Astrocyte (in vitro differentiated cells and primary cell): ENCODE measurements at regions not wholly inside any gene's neighbourhood (a gene's known extent, or its start where the extent isn't known, plus 50 kb on each side); places are given as distances from the start of the nearest gene placed in this dataset.

Source experiments
- DNase-seq: peaks from one replicate; pipeline ENCODE4 v3.0.0-alpha.2; 2010; ENCODE audit warnings: low read depth
- FAIRE-seq: peaks from 2 replicates; lab custom pipeline; 2011; peaks lifted over from hg19 to GRCh38; lab: Jason Lieb, UNC
- H2AFZ ChIP-seq: 2 replicates; pipeline ENCODE4 v1.6.0; 2012; ENCODE audit warnings: low read depth, low read length, inconsistent platforms
- H3K27ac ChIP-seq: 2 replicates; pipeline ENCODE4 v1.5.1; 2011; ENCODE audit warnings: low read depth, low read length, inconsistent platforms
- H3K27me3 ChIP-seq: 2 replicates; pipeline ENCODE4 v1.6.0; 2011; ENCODE audit warnings: low read length, inconsistent platforms; ENCODE audit not compliant: insufficient read depth
- H3K36me3 ChIP-seq: 2 replicates; pipeline ENCODE4 v1.5.1; 2011; ENCODE audit warnings: low read length, inconsistent platforms; ENCODE audit not compliant: insufficient read depth
- H3K4me1 ChIP-seq: 2 replicates; pipeline ENCODE4 v1.5.1; 2011; ENCODE audit warnings: low read length, inconsistent platforms; ENCODE audit not compliant: insufficient read depth
- H3K4me2 ChIP-seq: 2 replicates; pipeline ENCODE4 v1.6.0; 2012; ENCODE audit warnings: low read length, inconsistent platforms
- H3K4me3 ChIP-seq: 2 replicates; pipeline ENCODE4 v1.5.1; 2011; ENCODE audit warnings: low read depth, mild to moderate bottlenecking, low read length, inconsistent platforms; ENCODE audit not compliant: insufficient read depth
- H3K79me2 ChIP-seq: 2 replicates; pipeline ENCODE4 v1.6.0; 2012; ENCODE audit warnings: mild to moderate bottlenecking, low read length, inconsistent platforms; ENCODE audit not compliant: insufficient read depth
- H3K9ac ChIP-seq: 2 replicates; pipeline ENCODE4 v1.6.0; 2012; ENCODE audit warnings: mild to moderate bottlenecking, low read length, inconsistent platforms
- H3K9me3 ChIP-seq: 2 replicates; pipeline ENCODE4 v1.5.1; 2012; ENCODE audit warnings: low read depth, mild to moderate bottlenecking, low read length, inconsistent platforms; ENCODE audit not compliant: insufficient read depth
- H4K20me1 ChIP-seq: 2 replicates; pipeline ENCODE4 v1.6.0; 2012; ENCODE audit warnings: low read length, inconsistent platforms; ENCODE audit not compliant: insufficient read depth
- H3K27ac Mint-ChIP-seq: one replicate; pipeline ENCODE4 v1.8.0; 2021; ENCODE audit warnings: mild to moderate bottlenecking, mixed read lengths; ENCODE audit not compliant: unreplicated experiment
- H3K27me3 Mint-ChIP-seq: one replicate; pipeline ENCODE4 v1.8.0; 2021; ENCODE audit warnings: low read depth, mixed read lengths; ENCODE audit not compliant: unreplicated experiment
- H3K36me3 Mint-ChIP-seq: one replicate; pipeline ENCODE4 v1.8.0; 2021; ENCODE audit warnings: low read depth, mixed read lengths; ENCODE audit not compliant: unreplicated experiment
- H3K4me1 Mint-ChIP-seq: one replicate; pipeline ENCODE4 v1.8.0; 2021; ENCODE audit warnings: low read depth, mixed read lengths; ENCODE audit not compliant: unreplicated experiment
- H3K4me3 Mint-ChIP-seq: one replicate; pipeline ENCODE4 v1.8.0; 2021; ENCODE audit warnings: mild to moderate bottlenecking, moderate library complexity, mixed read lengths; ENCODE audit not compliant: unreplicated experiment
- H3K9me3 Mint-ChIP-seq: one replicate; pipeline ENCODE4 v1.8.0; 2021; ENCODE audit warnings: mild to moderate bottlenecking, mixed read lengths; ENCODE audit not compliant: unreplicated experiment
- CTCF ChIP-seq: IDR thresholded peaks from 2 replicates; pipeline ENCODE4 v1.5.1; 2011; ENCODE audit warnings: low read depth, mild to moderate bottlenecking, inconsistent platforms, low read length, moderate library complexity; ENCODE audit not compliant: insufficient read depth
- EZH2 ChIP-seq: IDR thresholded peaks from 2 replicates; pipeline ENCODE4 v1.6.1; 2012; ENCODE audit warnings: mild to moderate bottlenecking, low read length, inconsistent platforms; ENCODE audit not compliant: insufficient read depth

DNA sequence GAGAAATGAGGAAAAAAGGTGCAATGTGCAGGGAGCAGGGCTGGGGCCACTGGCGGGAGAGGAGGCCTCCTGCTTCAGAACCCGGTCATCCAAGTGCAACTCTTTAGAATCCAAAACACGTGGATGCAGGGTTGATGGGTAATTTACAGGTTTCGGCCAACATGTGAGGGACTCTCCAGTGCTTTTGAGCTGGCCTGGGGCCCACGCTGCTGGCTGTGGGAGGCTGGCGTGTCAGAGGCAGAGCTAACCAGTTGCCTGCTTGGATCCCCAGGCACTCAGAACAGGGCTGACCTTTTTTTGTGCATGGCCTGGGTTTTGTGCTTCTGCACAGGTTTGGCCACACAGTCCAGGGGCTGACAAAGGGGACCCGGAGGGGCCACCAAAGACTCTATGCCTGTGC is 61.6 kb downstream of the GADD45G start:
- Histone ChIP-seq H3K27me3 (no peaks in the 10 kb centered on the region), H3K79me2 (no peaks in the 10 kb centered on the region), H3K36me3 (no peaks in the 10 kb centered on the region), H3K4me2 (no peak overlapping the region), H2AFZ (no peak overlapping the region), H3K4me1 (peaks cover 10% of the 10 kb centered on the region), H3K9ac (no peak overlapping the region), H4K20me1 (no peaks in the 10 kb centered on the region), H3K9me3 (peaks cover 1% of the 10 kb centered on the region), H3K4me3 (no peak overlapping the region), H3K27ac (no peak overlapping the region)
- FAIRE-seq (no peak), DNase-seq (no peak)
- H3K4me1 Mint-ChIP-seq = peaks cover 5% of the 10 kb centered on the region
- H3K36me3 Mint-ChIP-seq = no peaks in the 10 kb centered on the region
- H3K4me3 Mint-ChIP-seq = no peak overlapping the region
- H3K27ac Mint-ChIP-seq = no peak overlapping the region
- no peaks in the 10 kb centered on the region for H3K9me3 Mint-ChIP-seq
- TF ChIP-seq EZH2 = no peak
- no peak for TF ChIP-seq CTCF
- H3K27me3 Mint-ChIP-seq = peaks cover 45% of the 10 kb centered on the region

- H2AFZ ChIP-seq = no peak overlapping the region
- no peaks in the 10 kb centered on the region for H3K36me3 ChIP-seq
- H3K79me2 ChIP-seq = no peaks in the 10 kb centered on the region
- no peak for TF ChIP-seq CTCF
- no peak for TF ChIP-seq EZH2
- FAIRE-seq = no peak
- H3K9ac ChIP-seq = no peak overlapping the region
- no peak overlapping the region for H3K27ac ChIP-seq
- Mint-ChIP-seq H3K36me3 (no peaks in the 10 kb centered on the region), H3K9me3 (peaks cover 2% of the 10 kb centered on the region), H3K4me1 (peaks cover 3% of the 10 kb centered on the region), H3K27me3 (peaks cover 43% of the 10 kb centered on the region), H3K4me3 (no peak overlapping the region), H3K27ac (no peak overlapping the region)
- no peak for DNase-seq
- no peaks in the 10 kb centered on the region for H4K20me1 ChIP-seq
- no peaks in the 10 kb centered on the region for H3K27me3 ChIP-seq
- peaks cover 4% of the 10 kb centered on the region for H3K9me3 ChIP-seq
- H3K4me1 ChIP-seq = peaks cover 4% of the 10 kb centered on the region
- H3K4me3 ChIP-seq = no peak overlapping the region
- no peak overlapping the region for H3K4me2 ChIP-seq
Measured at GRCh38 chr9:89666950-89667349, 62.1 kb downstream of the GADD45G start.

DNA sequence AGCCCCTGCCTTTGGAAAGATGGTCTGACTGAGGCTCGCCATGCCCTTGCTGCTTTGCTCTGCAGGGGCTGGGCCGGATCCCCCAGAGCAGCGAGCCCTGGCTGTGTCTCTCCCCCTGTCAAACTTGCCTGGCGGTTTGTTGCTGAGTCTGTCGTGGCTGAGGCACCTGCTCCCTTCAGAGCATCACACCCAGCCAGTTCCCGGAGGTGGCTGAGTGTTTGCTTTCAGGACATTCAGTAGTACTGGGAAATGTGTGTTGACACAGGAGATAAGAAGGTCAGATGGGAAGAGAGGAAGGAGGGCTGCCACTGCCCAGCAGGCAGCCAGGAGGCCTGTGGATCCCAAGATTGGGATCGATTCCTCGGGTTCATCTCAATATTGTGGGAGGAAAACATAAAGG is 62.9 kb downstream of the GADD45G start:
- FAIRE-seq = no peak
- no peaks in the 10 kb centered on the region for H3K4me1 Mint-ChIP-seq
- H3K4me3 ChIP-seq = no peak overlapping the region
- no peak overlapping the region for H3K4me3 Mint-ChIP-seq
- TF ChIP-seq CTCF = no peak
- no peak for TF ChIP-seq EZH2
- no peak overlapping the region for H2AFZ ChIP-seq
- H3K27ac ChIP-seq = no peak overlapping the region
- H3K27me3 Mint-ChIP-seq = peaks cover 43% of the 10 kb centered on the region
- H3K27ac Mint-ChIP-seq = no peak overlapping the region
- no peaks in the 10 kb centered on the region for H3K36me3 Mint-ChIP-seq
- DNase-seq = no peak
- H3K9ac ChIP-seq = no peak overlapping the region
- H4K20me1 ChIP-seq = no peaks in the 10 kb centered on the region
- peaks cover 2% of the 10 kb centered on the region for H3K9me3 Mint-ChIP-seq
- no peak overlapping the region for H3K4me2 ChIP-seq
- no peaks in the 10 kb centered on the region for H3K79me2 ChIP-seq
- H3K36me3 ChIP-seq = no peaks in the 10 kb centered on the region
- H3K4me1 ChIP-seq = no peaks in the 10 kb centered on the region
- no peaks in the 10 kb centered on the region for H3K27me3 ChIP-seq
- H3K9me3 ChIP-seq = peaks cover 4% of the 10 kb centered on the region
